Activated CD8-positive, alpha-beta T cell treated with anti-CD3 and anti-CD28 coated beads, Interleukin-2, amount 10 ng/mL, durations not matched to agents 7 days and 5 days (primary cell): ENCODE measurements at regions not wholly inside any gene's neighbourhood (a gene's known extent, or its start where the extent isn't known, plus 50 kb on each side); places are given as distances from the start of the nearest gene placed in this dataset.

Experiments
- ATAC-seq: fragments of 150-1000 bp; cut with Tn5 transposase; one replicate; pipeline ENCODE4 v1.10.0; 2021; ENCODE audit warnings: moderate library complexity
- CTCF ChIA-PET: fragments of 350-600 bp; sonication (Branson Sonifier 250); formaldehyde crosslinking; loops from one replicate; lab custom pipeline; 2021; ENCODE audit warnings: antibody characterized with exemption; lab: Charles Lee
- POLR2A ChIA-PET: fragments of 350-600 bp; sonication (Branson Sonifier 250); formaldehyde crosslinking; loops from one replicate; lab custom pipeline; 2021; ENCODE audit warnings: antibody characterized with exemption; lab: Charles Lee
- DNase-seq: peaks from one replicate; pipeline ENCODE4 v3.0.0-alpha.2; 2020
- H3K27ac Mint-ChIP-seq: one replicate; pipeline ENCODE4 v1.8.0; 2021; ENCODE audit warnings: mild to moderate bottlenecking, mixed read lengths
- H3K27me3 Mint-ChIP-seq: one replicate; pipeline ENCODE4 v1.8.0; 2021; ENCODE audit warnings: low read depth, mixed read lengths
- H3K36me3 Mint-ChIP-seq: one replicate; pipeline ENCODE4 v1.8.0; 2021; ENCODE audit warnings: low read depth, mixed read lengths
- H3K4me1 Mint-ChIP-seq: one replicate; pipeline ENCODE4 v1.8.0; 2021; ENCODE audit warnings: low read depth, mixed read lengths
- H3K4me3 Mint-ChIP-seq: one replicate; pipeline ENCODE4 v1.8.0; 2021; ENCODE audit warnings: mild to moderate bottlenecking, mixed read lengths
- H3K9me3 Mint-ChIP-seq: one replicate; pipeline ENCODE4 v1.8.0; 2022; ENCODE audit warnings: mixed read lengths; ENCODE audit not compliant: insufficient read depth

DNA sequence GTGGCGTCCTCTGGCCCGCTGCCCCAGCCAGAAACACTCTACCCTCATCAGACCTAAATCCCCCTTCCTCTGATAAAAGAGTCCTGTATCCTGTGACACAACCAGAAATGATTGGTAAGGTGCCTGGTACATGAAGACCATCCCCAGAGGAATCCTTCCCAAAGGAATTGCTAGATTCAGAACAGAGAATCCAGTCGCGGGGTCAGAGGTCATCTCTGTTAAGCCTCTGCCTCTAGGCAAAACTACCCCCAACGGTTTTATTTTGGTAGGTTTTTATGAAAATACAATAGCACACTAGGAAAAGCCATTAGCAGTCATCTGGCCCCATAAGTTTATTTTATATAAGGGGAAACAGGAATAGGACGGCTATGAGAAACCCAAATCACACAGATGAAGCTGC is 102.4 kb upstream of the HAND1 start:
- no peak for DNase-seq

DNA sequence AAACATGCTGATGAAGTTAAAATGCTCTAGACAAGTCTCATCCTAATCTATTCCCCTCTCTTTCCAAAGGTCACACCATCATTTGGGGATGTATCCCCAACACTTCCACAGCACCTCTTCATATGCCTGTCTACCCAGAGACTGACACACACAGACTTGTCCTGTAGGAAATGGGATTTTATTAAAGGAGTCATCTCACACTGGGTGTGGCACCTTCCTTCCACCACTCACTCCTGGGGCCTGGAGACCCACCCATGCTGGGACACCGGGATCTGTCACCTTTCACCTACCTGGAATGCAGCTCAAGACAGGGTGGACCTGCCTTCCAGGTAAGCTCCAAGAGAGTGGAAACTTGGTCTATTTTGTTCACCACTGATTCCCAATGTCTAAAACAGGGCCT is 99.4 kb upstream of the HAND1 start:
- Mint-ChIP-seq H3K4me1 (no peaks in the 10 kb centered on the region), H3K27ac (no peak overlapping the region), H3K27me3 (peaks cover 18% of the 10 kb centered on the region), H3K36me3 (no peaks in the 10 kb centered on the region), H3K9me3 (no peaks in the 10 kb centered on the region), H3K4me3 (no peak overlapping the region)
- ATAC-seq, result no peak
- POLR2A ChIA-PET, result no interaction called here
- DNase-seq, result no peak
- CTCF ChIA-PET, result no interaction called here

More for the DNA sequence above, 102.4 kb upstream of the HAND1 start:
- Mint-ChIP-seq H3K4me1 (no peaks in the 10 kb centered on the region), H3K27me3 (peaks cover 18% of the 10 kb centered on the region), H3K27ac (no peak overlapping the region), H3K4me3 (no peak overlapping the region), H3K36me3 (no peaks in the 10 kb centered on the region), H3K9me3 (no peaks in the 10 kb centered on the region)
- CTCF ChIA-PET, result no interaction called here
- no peak for ATAC-seq
- POLR2A ChIA-PET, result no interaction called here

DNA sequence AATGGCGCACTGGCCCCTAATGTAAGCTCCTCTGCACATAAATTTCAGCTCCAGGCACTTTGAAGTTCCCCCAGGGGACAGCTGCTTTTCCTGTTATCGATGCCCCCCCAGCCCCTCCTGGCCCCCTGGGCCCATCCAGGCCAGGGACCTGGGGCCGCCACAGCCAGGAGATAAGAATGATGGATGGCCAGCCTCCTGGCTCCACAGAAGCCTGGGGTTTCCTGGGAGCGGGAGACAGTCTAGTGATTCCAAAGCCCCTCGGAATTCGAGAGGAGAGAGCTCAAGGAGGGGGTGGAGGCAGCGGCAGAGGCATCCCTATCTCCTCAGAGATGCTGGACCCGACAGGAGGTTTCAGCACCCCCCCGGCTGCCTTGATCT is 98.4 kb upstream of the HAND1 start:
- Mint-ChIP-seq H3K4me1 (no peaks in the 10 kb centered on the region), H3K36me3 (no peaks in the 10 kb centered on the region), H3K9me3 (no peaks in the 10 kb centered on the region), H3K27me3 (peaks cover 18% of the 10 kb centered on the region), H3K4me3 (no peak overlapping the region), H3K27ac (no peak overlapping the region)
- POLR2A ChIA-PET, result no interaction called here
- no peak for ATAC-seq
- CTCF ChIA-PET, result no interaction called here
- no peak for DNase-seq

DNA sequence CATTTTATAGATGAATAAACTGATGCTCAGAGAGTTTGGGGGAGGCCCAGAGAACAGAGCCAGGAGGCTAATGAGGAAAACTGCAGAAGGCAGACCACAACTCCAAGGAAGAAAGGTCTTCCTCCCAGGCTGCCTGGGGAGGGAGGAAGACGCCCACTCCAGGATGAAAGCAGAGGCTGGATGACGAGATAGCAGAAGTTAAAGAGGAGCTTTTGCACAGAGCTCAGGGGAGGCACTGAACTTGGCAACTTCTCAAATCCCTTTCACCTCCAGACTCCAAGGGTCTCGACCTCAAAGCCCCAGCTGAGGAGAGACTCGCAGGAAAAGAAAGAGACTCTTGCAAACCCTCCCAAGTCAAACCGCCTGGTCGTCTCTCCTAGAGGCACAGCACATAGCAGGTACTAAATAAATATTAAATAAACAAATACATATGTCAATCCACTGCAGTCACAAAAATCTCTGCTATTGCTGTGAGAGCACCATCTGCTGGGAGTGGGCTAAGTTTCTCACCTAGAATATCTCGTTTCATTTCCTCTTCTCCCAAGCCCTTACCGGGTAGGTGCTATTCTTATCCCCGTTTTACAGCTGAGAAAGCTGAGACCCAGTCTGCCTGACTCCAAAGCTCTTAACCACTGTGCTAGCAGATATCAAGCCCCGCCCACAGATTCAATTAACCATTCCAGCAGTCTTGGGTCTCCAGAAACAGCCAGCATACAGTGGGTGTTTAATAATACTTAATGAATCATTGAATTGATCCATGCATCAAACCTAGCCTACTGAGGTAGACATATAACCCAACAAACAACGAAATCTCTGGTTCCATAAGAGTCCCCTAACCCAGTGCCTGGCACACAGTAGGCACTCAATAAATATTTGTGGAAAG is 97.8 kb upstream of the HAND1 start:
- ATAC-seq, result no peak
- POLR2A ChIA-PET, result no interaction called here
- Mint-ChIP-seq H3K27ac (no peak overlapping the region), H3K9me3 (no peaks in the 10 kb centered on the region), H3K27me3 (peaks cover 19% of the 10 kb centered on the region), H3K4me1 (no peaks in the 10 kb centered on the region), H3K36me3 (no peaks in the 10 kb centered on the region), H3K4me3 (no peak overlapping the region)
- CTCF ChIA-PET, result no interaction called here
- no peak for DNase-seq

DNA sequence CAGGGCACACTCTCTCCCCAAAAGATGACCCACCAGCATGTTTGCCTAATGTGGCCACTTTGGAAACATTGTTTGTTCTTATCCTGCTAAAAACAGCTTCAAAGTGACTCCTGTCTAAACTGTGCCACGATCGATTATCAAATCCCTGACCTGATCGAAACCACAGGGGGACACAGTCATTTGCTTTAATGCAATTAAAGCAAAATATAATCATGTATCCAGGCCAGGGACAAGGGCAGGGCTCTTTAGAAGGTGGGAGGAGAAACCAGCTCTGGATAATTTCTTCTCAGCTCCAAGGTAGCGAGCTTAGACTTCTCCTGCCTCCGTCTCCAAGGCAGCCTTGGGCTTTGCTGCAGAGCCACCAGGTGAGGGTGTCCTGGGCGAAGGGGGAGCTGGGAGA is 95.0 kb upstream of the HAND1 start:
- peaks cover 18% of the 10 kb centered on the region for H3K27me3 Mint-ChIP-seq
- no peaks in the 10 kb centered on the region for H3K36me3 Mint-ChIP-seq
- no peak for ATAC-seq
- CTCF ChIA-PET, result no interaction called here
- H3K27ac Mint-ChIP-seq, result no peak overlapping the region
- H3K4me1 Mint-ChIP-seq, result no peaks in the 10 kb centered on the region
- H3K9me3 Mint-ChIP-seq, result no peaks in the 10 kb centered on the region
- H3K4me3 Mint-ChIP-seq, result no peak overlapping the region
- POLR2A ChIA-PET, result no interaction called here
- DNase-seq, result no peak

DNA sequence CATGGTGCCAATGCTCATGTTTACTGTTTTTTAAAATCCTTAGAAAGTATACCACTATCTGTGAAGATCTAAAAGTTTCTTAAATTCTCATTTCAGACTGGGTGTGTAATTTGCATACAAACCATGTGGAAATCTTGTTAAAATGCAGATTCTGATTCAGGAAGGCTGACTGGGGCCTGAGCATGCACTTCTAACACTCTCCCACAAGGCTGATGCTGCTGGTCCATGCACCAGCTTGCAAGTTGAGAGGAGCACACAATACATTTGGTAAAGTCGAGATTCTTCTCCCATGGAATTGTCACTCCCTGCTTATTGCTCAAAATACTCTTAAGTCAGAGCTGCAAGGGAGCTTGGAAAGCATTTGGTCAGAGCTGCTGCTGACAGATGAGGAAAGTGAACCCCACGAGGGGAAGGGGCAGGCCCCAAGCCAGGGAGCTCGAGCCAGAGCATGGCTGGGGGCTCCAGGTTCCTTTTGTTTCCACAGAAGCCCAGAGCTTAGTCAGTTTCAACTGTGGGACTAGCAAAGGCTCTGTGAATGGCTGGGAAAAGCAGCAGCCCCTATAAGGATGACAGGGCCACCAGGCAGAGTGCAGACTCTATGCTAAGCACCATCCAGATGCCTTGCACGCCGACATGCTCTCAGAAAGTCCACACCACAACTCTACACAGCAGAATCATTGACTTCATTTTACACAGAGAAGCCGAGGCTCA is 93.5 kb upstream of the HAND1 start:
- H3K4me1 Mint-ChIP-seq, result no peaks in the 10 kb centered on the region
- no peak overlapping the region for H3K27ac Mint-ChIP-seq
- ChIA-PET POLR2A (no interaction called here), CTCF (no interaction called here)
- H3K36me3 Mint-ChIP-seq, result no peaks in the 10 kb centered on the region
- no peaks in the 10 kb centered on the region for H3K9me3 Mint-ChIP-seq
- no peak overlapping the region for H3K4me3 Mint-ChIP-seq
- DNase-seq (no peak), ATAC-seq (no peak)
- H3K27me3 Mint-ChIP-seq, result peaks cover 14% of the 10 kb centered on the region

DNA sequence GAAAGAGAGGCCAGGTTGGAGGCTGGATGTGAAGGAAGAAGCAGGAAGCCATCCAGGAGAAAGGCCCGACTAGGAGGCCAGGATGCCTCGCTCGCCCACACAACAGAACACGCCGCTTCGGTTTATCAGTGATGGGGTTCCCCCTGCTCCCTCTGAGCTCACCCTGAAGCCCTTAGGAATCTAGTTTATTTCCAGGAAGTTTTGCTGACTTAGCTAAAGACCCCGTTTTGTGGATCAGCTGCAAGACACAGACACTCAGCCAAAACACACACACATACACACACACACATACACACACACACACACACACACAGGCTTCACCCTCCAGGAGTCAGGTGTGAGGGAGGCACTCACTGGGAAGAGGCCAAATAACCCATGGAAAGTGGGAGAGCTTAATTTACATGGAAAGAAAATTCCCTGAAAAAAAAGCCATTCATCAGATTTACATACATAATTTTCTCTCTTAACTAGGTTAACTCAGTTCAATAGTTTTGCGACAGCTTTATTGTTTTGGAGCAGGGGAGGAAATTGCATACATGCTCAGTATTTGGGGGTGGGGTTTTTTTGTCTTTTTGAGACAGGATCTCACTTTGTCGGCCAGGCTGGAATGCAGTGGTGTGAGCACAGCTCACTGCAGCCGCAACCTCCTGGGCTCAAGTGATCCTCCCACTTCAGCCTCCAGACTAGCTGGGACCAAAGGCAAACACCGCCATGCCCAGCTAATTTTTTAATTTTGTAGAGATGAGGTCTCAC is 92.7 kb upstream of the HAND1 start:
- ChIA-PET POLR2A (no interaction called here), CTCF (no interaction called here)
- Mint-ChIP-seq H3K27me3 (peaks cover 9% of the 10 kb centered on the region), H3K4me1 (no peaks in the 10 kb centered on the region), H3K36me3 (no peaks in the 10 kb centered on the region), H3K9me3 (no peaks in the 10 kb centered on the region), H3K4me3 (no peak overlapping the region), H3K27ac (no peak overlapping the region)
- ATAC-seq, result no peak
- no peak for DNase-seq

DNA sequence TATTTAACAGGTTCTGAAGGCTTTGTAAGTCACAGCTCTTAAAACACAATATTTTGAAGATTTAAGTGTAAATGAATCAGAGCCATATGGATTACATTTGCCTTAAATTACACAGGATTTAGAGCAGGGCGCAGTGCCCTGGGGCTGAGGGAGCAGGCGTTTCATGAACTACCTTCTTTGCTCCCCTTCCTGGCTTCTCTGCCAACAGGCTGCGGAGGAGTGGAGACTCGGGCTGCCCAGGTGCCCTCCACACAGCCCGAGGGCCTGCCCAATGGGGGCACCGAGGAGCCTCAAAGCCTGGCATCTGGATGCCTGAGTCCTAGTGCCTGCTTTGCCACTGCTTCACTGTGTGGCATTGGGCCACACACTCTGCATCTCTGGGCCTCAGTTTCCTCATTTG is 90.6 kb upstream of the HAND1 start:
- ChIA-PET CTCF (no interaction called here), POLR2A (no interaction called here)
- Mint-ChIP-seq H3K4me1 (no peaks in the 10 kb centered on the region), H3K27ac (no peak overlapping the region), H3K4me3 (no peak overlapping the region), H3K27me3 (peaks cover 3% of the 10 kb centered on the region), H3K36me3 (no peaks in the 10 kb centered on the region), H3K9me3 (no peaks in the 10 kb centered on the region)
- ATAC-seq (no peak), DNase-seq (no peak)

DNA sequence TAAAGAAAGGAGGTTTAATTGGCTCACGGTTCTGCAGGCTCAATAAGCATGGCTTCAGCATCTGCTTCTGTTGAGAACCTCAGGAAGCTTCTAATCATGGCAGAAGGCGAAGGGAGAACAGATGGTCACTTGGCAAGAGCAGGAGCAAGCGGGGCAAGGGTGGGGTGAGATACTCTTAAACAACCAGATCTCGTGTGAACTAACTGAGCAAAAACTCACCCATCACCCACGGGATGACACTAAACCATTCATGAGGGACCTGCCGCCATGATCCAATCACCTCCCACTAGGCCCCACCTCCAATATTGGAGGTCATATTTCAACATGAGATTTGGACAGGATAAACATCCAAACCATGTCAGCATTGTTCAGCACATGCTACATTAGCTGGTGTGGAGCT is 89.1 kb upstream of the HAND1 start:
- Mint-ChIP-seq H3K27me3 (peaks cover 6% of the 10 kb centered on the region), H3K4me3 (no peak overlapping the region), H3K4me1 (no peaks in the 10 kb centered on the region), H3K9me3 (no peaks in the 10 kb centered on the region), H3K27ac (no peak overlapping the region), H3K36me3 (no peaks in the 10 kb centered on the region)
- DNase-seq (no peak), ATAC-seq (no peak)
- POLR2A ChIA-PET, result no interaction called here
- CTCF ChIA-PET, result no interaction called here

DNA sequence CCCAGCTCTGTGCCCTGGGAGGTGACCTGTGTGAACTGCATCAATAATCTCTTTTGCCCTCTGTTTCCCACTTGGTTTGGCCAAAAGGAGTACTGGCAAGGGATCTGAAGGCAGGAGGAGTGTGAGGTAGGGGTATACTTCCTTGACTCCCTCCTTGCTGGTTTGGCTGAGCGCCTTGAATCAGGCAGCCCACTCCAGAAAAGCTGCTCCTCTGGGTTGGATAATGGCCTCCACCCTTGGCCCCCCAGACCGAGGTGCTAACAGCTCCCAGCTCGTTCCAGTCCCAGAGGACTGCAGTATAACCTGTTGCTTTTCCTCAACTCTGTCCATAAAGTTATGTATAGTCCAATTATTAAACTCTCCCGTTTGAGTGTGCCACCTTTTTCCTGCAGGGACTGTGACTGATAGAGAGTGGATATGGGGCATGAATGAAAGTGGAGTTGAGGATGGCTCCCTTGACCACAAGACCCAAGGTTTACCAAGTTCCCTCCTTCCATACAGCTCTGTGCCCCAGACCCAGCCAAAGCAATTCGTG is 88.2 kb upstream of the HAND1 start:
- Mint-ChIP-seq H3K4me1 (no peaks in the 10 kb centered on the region), H3K4me3 (no peak overlapping the region), H3K36me3 (no peaks in the 10 kb centered on the region), H3K27me3 (peaks cover 7% of the 10 kb centered on the region), H3K9me3 (no peaks in the 10 kb centered on the region), H3K27ac (no peak overlapping the region)
- DNase-seq, result no peak
- CTCF ChIA-PET, result no interaction called here
- POLR2A ChIA-PET, result no interaction called here
- no peak for ATAC-seq

DNA sequence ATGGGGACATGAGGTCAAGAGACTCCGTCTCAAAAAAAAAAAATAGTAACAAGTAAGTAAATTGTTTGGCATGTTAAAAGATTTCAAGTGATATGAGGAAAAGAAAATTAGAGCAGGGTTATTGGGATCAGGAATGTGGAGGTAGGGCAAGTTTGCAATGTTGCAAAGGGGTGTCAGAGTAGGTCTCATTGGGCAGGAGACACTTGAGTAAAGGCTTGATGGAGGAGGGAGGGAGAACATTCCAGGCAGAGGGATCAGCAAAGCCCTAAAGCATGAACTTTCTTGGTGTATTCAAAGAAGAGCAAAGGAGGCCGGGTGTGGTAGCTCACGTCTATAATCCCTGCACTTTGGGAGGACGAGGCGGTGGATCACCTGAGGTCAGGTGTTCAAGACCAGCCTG is 87.1 kb upstream of the HAND1 start:
- H3K27ac Mint-ChIP-seq, result no peak overlapping the region
- H3K4me3 Mint-ChIP-seq, result no peak overlapping the region
- ChIA-PET CTCF (no interaction called here), POLR2A (no interaction called here)
- DNase-seq (no peak), ATAC-seq (no peak)
- peaks cover 4% of the 10 kb centered on the region for H3K27me3 Mint-ChIP-seq
- no peaks in the 10 kb centered on the region for H3K4me1 Mint-ChIP-seq
- H3K36me3 Mint-ChIP-seq, result no peaks in the 10 kb centered on the region
- no peaks in the 10 kb centered on the region for H3K9me3 Mint-ChIP-seq
